ENCODE measurements at regions not wholly inside any gene's neighbourhood (a gene's known extent, or its start where the extent isn't known, plus 50 kb on each side); places are given as distances from the start of the nearest gene placed in this dataset.

DNA sequence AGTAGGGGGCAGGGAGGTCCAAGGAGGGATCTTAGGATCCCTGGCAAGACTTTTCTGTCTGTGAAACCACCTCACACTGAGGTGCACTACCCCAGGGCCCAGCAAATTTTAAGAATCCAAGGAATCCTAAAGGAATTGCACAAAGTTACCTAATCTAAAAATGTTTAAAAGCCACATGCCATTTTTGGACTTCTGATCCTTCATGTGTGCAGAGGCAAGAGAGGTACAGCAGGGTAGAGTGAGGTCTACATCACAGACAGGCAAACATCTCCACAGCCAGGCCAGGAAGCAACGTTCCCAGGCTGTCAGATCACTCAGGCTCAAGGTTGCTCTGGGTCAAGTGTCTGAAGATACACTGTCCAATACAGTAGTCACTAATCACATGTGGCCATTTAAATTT is 324.6 kb upstream of the DUSP10 start:
- Histone ChIP-seq H3K4me1 (ENCODE audit: control insufficient read depth in 1 of 2, insufficient read depth in 2 of 2, low read depth in 1 of 2, low read length in 1 of 2) (peaks cover 0 to 4% of the 10 kb centered on the region in 2 experiments; a peak in 1 of 4 replicates), H3K27me3 (ENCODE audit: insufficient read depth) (no peaks in the 10 kb centered on the region), H4K20me1 (ENCODE audit: insufficient read depth) (no peaks in the 10 kb centered on the region), H2AFZ (ENCODE audit: low read depth) (no peak overlapping the region), H3K9ac (no peak overlapping the region), H3K4me2 (no peak overlapping the region), H3K27ac (ENCODE audit: low read depth in 2 of 2, low read length in 1 of 2) (no peak overlapping the region), H3K4me3 (ENCODE audit: low read depth in 2 of 2, low read length in 1 of 2) (no peak overlapping the region), H3K36me3 (replicated peaks in 1 of 2; ENCODE audit: control insufficient read depth in 1 of 2, insufficient read depth in 2 of 2, low read length in 1 of 2) (no peaks in the 10 kb centered on the region), H3K9me3 (no peaks in the 10 kb centered on the region), H3K9me2 (no peaks in the 10 kb centered on the region), H3F3A (replicated peaks; ENCODE audit: insufficient read depth) (no peaks in the 10 kb centered on the region), H3K79me2 (ENCODE audit: insufficient read depth) (no peaks in the 10 kb centered on the region)
- ChIA-PET POLR2A (no interaction called here), CTCF (no interaction called here)
- no peak for DNase-seq
- 13% methylated on average over 1 of the region's 1 CpG for WGBS (ENCODE audit: low lambda C conversion rate)
- TF ChIP-seq TAF1 (IDR thresholded peaks at IDR 0.05; ENCODE audit: borderline replicate concordance, low read depth, low read length) (no peak), TCF12 (IDR thresholded peaks at IDR 0.05) (no peak), RXRA (IDR thresholded peaks at IDR 0.05; ENCODE audit: borderline replicate concordance, low read depth) (no peak), JUND (IDR thresholded peaks at IDR 0.05) (no peak), SIN3A (IDR thresholded peaks at IDR 0.05; ENCODE audit: borderline replicate concordance, low read depth, low read length) (no peak), RCOR1 (IDR thresholded peaks at IDR 0.05; ENCODE audit: low read length) (no peak), YY1 (IDR thresholded peaks at IDR 0.05; ENCODE audit: low read depth) (no peak)
- TF ChIP-seq, protein P1, sequence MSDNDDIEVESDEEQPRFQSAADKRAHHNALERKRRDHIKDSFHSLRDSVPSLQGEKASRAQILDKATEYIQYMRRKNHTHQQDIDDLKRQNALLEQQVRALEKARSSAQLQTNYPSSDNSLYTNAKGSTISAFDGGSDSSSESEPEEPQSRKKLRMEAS (IDR thresholded peaks at IDR 0.05; ENCODE audit: low read depth), result no peak
- TF ChIP-seq, protein P2, sequence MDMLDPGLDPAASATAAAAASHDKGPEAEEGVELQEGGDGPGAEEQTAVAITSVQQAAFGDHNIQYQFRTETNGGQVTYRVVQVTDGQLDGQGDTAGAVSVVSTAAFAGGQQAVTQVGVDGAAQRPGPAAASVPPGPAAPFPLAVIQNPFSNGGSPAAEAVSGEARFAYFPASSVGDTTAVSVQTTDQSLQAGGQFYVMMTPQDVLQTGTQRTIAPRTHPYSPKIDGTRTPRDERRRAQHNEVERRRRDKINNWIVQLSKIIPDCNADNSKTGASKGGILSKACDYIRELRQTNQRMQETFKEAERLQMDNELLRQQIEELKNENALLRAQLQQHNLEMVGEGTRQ (IDR thresholded peaks at IDR 0.05; ENCODE audit: borderline replicate concordance, low read depth, low read length), result no peak

DNA sequence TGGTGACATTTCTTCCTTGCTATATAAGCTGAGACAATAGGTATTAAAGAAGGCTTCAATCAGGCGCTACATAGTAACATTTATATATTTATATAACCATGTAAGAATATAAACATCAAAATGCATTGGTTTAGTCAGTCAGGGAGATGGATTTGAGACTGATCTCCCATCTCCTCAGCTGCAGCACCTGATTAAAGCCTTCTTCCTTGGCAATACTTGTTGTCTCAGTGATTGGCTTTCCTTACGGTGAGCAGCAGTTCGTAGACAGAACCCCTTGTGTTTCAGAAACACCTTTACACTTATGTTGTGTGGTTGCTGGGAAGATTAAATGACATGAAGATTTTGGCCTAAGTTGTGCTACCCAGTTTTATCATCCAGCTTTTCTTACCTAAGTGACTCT is 323.3 kb upstream of the DUSP10 start:
- 85% methylated on average over 3 of the region's 3 CpGs for WGBS (ENCODE audit: low lambda C conversion rate)
- Histone ChIP-seq H3K27ac (ENCODE audit: low read depth in 2 of 2, low read length in 1 of 2) (no peak overlapping the region), H3K4me2 (no peak overlapping the region), H3F3A (replicated peaks; ENCODE audit: insufficient read depth) (no peaks in the 10 kb centered on the region), H2AFZ (ENCODE audit: low read depth) (no peak overlapping the region), H3K27me3 (ENCODE audit: insufficient read depth) (no peaks in the 10 kb centered on the region), H3K36me3 (replicated peaks in 1 of 2; ENCODE audit: control insufficient read depth in 1 of 2, insufficient read depth in 2 of 2, low read length in 1 of 2) (no peaks in the 10 kb centered on the region), H3K9me3 (no peaks in the 10 kb centered on the region), H3K9ac (no peak overlapping the region), H4K20me1 (ENCODE audit: insufficient read depth) (no peaks in the 10 kb centered on the region), H3K4me1 (ENCODE audit: control insufficient read depth in 1 of 2, insufficient read depth in 2 of 2, low read depth in 1 of 2, low read length in 1 of 2) (peaks cover 0 to 4% of the 10 kb centered on the region in 2 experiments; a peak in 1 of 4 replicates), H3K79me2 (ENCODE audit: insufficient read depth) (no peaks in the 10 kb centered on the region), H3K9me2 (no peaks in the 10 kb centered on the region), H3K4me3 (ENCODE audit: low read depth in 2 of 2, low read length in 1 of 2) (no peak overlapping the region)
- no peak for DNase-seq
- ChIA-PET CTCF (no interaction called here), POLR2A (no interaction called here)
- TF ChIP-seq RXRA (IDR thresholded peaks at IDR 0.05; ENCODE audit: borderline replicate concordance, low read depth), result no peak
- TF ChIP-seq, protein P2 (IDR thresholded peaks at IDR 0.05; ENCODE audit: borderline replicate concordance, low read depth, low read length), result no peak
